Peyer's patch (tissue), 4 donors: ENCODE measurements at regions not wholly inside any gene's neighbourhood (a gene's known extent, or its start where the extent isn't known, plus 50 kb on each side); places are given as distances from the start of the nearest gene placed in this dataset.

ENCODE experiments used
- CTCF ChIP-seq, 6 experiments: fragments of 450-650 bp in 4 of 6; fragments of 200-600 bp in 2 of 6; sonication (generic) in 1 of 6; IDR thresholded peaks; one replicate each; pipeline ENCODE4 v1.5.1; 2017 to 2019; ENCODE audit warnings: antibody characterized with exemption in 6 of 6, mild to moderate bottlenecking in 3 of 6, moderate library complexity in 1 of 6
- POLR2A ChIP-seq, 2 donors: fragments of 450-650 bp; IDR thresholded peaks; one replicate each; pipeline ENCODE4 v1.5.1; 2017; ENCODE audit warnings: antibody characterized with exemption in 2 of 2, mild to moderate bottlenecking in 2 of 2, moderate library complexity in 2 of 2

- no peak for TF ChIP-seq CTCF (IDR thresholded peaks at IDR 0.05)
- TF ChIP-seq POLR2A (IDR thresholded peaks at IDR 0.05): no peak
These were observed 61.3 kb upstream of the HSPA9 start for GRCh38 chr5:138636398-138636944.
